ENCODE measurements at regions not wholly inside any gene's neighbourhood (a gene's known extent, or its start where the extent isn't known, plus 50 kb on each side); places are given as distances from the start of the nearest gene placed in this dataset.
A peak's percentile ranks its signal among the peaks of the same experiment; 100 is the strongest.

DNA sequence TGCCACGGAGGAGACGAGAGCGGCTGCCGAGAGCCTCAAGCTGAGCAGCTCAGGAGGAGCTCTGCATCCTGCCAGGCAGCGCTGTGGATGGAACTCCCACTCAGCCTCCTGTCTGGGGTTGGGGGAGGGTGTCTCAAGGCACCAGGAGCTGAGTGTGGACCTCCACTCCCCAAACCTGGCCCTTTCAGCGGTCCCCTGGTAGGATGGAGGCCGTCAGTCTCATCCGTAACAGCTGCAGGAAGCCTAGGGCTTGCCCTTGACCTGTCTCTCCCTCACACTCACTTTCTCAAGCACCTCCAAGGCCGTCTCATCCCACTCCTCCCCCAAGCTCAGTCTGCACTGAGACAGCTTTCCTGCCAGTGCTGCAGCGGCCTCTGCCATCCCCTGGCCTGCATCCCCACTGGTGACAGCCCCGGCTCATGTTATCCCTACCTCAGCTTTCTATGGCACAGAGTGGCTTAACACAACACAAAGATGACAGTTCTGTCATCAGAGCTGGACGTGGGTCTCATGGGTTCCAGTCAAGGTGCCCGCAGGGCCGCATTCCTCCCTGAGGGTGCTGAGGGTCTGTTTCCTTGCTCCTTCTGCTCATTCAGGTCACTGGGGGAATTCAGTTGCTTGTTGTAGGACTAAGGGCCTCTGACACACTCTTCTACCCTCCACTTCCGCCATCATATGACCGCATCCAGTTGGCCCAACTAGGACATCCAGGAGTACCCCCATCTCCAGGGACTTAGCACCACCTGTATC is 341.9 kb upstream of the B3GAT1 start:
- ATAC-seq, result no peak

GRCh38 chr11:134752964-134753770 is 341.1 kb upstream of the B3GAT1 start:
- DNase-seq (ENCODE audit: low spot score), result no peak
- no peak for ATAC-seq

More for the DNA sequence above, 341.9 kb upstream of the B3GAT1 start:
- peak; percentile 26 for DNase-seq (ENCODE audit: low spot score)

DNA sequence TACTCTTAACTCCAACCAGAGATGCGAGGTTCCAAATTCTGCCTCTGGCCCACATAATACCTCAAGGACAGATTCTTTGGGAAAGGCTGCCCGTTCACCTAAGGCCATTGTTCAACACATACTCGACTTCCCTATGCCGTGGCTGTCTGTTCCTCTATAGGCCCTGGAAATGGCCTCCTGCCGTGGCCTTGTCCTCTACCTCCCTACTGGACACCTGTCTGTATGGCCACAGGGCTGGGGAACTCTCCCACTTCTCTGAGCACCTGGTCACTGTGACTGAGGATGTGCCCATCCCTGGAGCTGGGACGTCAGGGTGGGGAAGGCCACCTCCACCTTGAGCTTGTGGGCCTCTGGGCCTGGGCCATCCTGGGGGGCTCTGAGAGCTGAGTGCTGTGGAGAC is 340.5 kb upstream of the B3GAT1 start:
- no peak for ATAC-seq
- peak; percentile 15 for DNase-seq (ENCODE audit: low spot score)

- DNase-seq (ENCODE audit: low spot score) (no peak), ATAC-seq (no peak)
These were observed 339.7 kb upstream of the B3GAT1 start for GRCh38 chr11:134751766-134752165.

- no peak for DNase-seq (ENCODE audit: low spot score)
- no peak for ATAC-seq
These were observed 339.1 kb upstream of the B3GAT1 start for GRCh38 chr11:134751031-134751585.

DNA sequence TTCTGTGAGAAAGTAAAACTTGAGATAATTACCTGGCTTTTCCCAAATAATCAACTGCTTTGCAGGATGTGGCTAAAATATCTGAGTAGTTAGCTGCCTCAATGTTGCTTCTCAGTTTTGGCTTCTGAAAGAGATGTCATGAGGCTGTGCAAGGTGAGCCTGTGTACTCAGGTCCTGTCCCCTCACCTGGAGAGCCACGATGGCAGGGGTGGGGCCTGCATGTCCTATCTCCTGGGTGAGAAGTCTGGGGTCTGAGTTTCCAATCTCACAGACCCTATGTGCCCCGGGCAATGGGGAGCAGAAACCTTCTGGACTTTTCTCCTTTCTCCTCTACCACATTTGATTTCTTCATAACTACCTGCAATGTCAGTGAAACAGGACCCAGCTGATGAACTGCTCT is 338.6 kb upstream of the B3GAT1 start:
- DNase-seq (ENCODE audit: low spot score), result no peak
- ATAC-seq, result no peak

GRCh38 chr11:134749040-134749839 is 337.2 kb upstream of the B3GAT1 start:
- ATAC-seq (no peak), DNase-seq (ENCODE audit: low spot score) (no peak)

GRCh38 chr11:134746609-134747008 is 334.6 kb upstream of the B3GAT1 start:
- DNase-seq (ENCODE audit: low spot score) (no peak), ATAC-seq (no peak)

GRCh38 chr11:134745456-134745855 is 333.4 kb upstream of the B3GAT1 start:
- ATAC-seq (no peak), DNase-seq (ENCODE audit: low spot score) (no peak)

- DNase-seq (ENCODE audit: low spot score) (no peak), ATAC-seq (no peak)
These were observed 331.8 kb upstream of the B3GAT1 start for GRCh38 chr11:134743820-134744195.

- DNase-seq (ENCODE audit: low spot score), result no peak
- ATAC-seq, result peak; percentile 51
These were observed 331.1 kb upstream of the B3GAT1 start for GRCh38 chr11:134742956-134743819.

DNA sequence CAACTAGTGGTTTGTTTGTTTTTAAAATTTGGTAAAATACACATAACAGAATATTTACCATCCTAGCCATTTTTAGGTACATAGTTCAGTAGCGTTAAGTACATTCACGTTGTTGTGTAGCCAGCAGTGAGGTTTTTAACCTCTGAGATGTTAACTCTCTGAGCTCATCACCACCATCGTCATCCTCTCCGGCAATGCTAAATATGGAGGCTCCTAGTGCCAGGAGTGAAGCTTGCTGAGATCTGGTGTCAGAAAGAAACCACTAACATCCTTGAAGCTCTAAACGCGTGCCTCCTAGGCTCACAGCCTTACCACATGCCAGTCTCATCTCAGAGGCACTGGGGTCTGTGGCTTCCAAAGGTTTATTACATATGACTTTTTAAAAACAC is 330.2 kb upstream of the B3GAT1 start:
- ATAC-seq (no peak), DNase-seq (ENCODE audit: low spot score) (no peak)

GRCh38 chr11:134741453-134742223 is 329.6 kb upstream of the B3GAT1 start:
- DNase-seq (ENCODE audit: low spot score), result no peak
- no peak for ATAC-seq

- DNase-seq (ENCODE audit: low spot score), result no peak
- no peak for ATAC-seq
These were observed 328.7 kb upstream of the B3GAT1 start for GRCh38 chr11:134740590-134741261.

GRCh38 chr11:134739136-134739535 is 327.1 kb upstream of the B3GAT1 start:
- DNase-seq (ENCODE audit: low spot score) (no peak), ATAC-seq (no peak)

DNA sequence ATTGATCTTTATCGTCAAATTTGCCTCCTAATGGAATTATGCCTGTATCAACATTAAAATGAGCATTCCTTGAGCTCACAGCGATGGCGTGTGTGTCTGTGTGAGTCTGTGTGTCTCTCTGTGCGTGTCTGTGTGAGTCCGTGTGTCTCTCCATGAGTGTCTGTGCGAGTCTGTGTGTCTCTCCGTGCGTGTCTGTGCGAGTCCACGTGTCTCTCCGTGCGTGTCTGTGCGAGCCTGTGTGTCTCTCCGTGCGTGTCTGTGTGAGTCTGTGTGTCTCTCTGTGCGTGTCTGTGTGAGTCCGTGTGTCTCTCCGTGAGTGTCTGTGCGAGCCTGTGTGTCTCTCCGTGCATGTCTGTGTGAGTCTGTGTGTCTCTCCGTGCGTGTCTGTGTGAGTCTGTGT is 326.5 kb upstream of the B3GAT1 start:
- no peak for DNase-seq (ENCODE audit: low spot score)
- no peak for ATAC-seq

GRCh38 chr11:134737563-134738510 is 325.8 kb upstream of the B3GAT1 start:
- ATAC-seq, result no peak
- no peak for DNase-seq (ENCODE audit: low spot score)

Data from left lobe of liver (tissue), 2 donors.